Prostate gland (tissue), 2 donors: ENCODE measurements at regions not wholly inside any gene's neighbourhood (a gene's known extent, or its start where the extent isn't known, plus 50 kb on each side); places are given as distances from the start of the nearest gene placed in this dataset.

Source experiments
- POLR2A ChIP-seq: fragments of 450-650 bp; IDR thresholded peaks from one replicate; pipeline ENCODE4 v1.6.1; 2016; ENCODE audit warnings: antibody characterized with exemption, mild to moderate bottlenecking
- POLR2AphosphoS5 ChIP-seq: sonication (generic); formaldehyde crosslinking; IDR thresholded peaks from one replicate; pipeline ENCODE4 v1.6.1; 2017; ENCODE audit warnings: antibody characterized with exemption
- TF ChIP-seq, protein P1 (sequence below), 4 experiments: fragments of 200-600 bp in 2 of 4; fragments of 450-650 bp in 2 of 4; sonication (generic) in 2 of 4; IDR thresholded peaks; 1 replicate in 3 of 4; 2 replicates in 1 of 4; pipeline ENCODE4 v1.5.1; 2016 to 2019; ENCODE audit warnings: antibody characterized with exemption in 4 of 4, mild to moderate bottlenecking in 2 of 4, moderate library complexity in 2 of 4

DNA sequence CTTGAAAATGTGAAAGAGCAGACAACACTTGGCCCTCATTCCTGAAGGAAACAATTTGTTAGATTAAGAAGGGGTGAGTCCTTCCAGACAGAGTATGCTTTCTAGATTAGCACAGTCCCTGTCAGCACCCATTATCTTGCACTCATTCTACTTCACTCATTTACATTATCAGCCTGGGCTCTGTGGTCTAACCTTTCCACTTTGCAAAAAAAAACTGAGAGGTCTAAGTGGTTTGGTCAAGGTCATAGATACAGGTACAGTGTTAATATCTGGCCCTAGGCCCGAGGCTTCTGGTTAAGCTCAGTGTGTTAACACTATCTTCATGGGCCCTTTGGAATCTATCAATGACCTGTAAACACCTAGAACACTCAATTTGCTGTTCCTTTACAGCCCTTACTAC is 123.4 kb upstream of the LRRN1 start:
- TF ChIP-seq, protein P1, sequence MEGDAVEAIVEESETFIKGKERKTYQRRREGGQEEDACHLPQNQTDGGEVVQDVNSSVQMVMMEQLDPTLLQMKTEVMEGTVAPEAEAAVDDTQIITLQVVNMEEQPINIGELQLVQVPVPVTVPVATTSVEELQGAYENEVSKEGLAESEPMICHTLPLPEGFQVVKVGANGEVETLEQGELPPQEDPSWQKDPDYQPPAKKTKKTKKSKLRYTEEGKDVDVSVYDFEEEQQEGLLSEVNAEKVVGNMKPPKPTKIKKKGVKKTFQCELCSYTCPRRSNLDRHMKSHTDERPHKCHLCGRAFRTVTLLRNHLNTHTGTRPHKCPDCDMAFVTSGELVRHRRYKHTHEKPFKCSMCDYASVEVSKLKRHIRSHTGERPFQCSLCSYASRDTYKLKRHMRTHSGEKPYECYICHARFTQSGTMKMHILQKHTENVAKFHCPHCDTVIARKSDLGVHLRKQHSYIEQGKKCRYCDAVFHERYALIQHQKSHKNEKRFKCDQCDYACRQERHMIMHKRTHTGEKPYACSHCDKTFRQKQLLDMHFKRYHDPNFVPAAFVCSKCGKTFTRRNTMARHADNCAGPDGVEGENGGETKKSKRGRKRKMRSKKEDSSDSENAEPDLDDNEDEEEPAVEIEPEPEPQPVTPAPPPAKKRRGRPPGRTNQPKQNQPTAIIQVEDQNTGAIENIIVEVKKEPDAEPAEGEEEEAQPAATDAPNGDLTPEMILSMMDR (IDR thresholded peaks at IDR 0.05): no peak
- TF ChIP-seq POLR2AphosphoS5: no peak
- no peak for TF ChIP-seq POLR2A
